H1 (cell line): ENCODE measurements at regions not wholly inside any gene's neighbourhood (a gene's known extent, or its start where the extent isn't known, plus 50 kb on each side); places are given as distances from the start of the nearest gene placed in this dataset.

Experiments
- BACH1 ChIP-seq: IDR thresholded peaks from 2 replicates; pipeline ENCODE4 v1.6.1; 2012; ENCODE audit warnings: low read length, improper control_type of control experiment
- BRCA1 ChIP-seq: IDR thresholded peaks from 2 replicates; pipeline ENCODE4 v1.6.1; 2012; ENCODE audit warnings: low read depth, low read length, improper control_type of control experiment
- CHD7 ChIP-seq: fragments of 300-600 bp; sonication (generic); IDR thresholded peaks from 2 replicates; pipeline ENCODE4 v1.7.1; 2012; ENCODE audit warnings: low read length, moderate library complexity, mild to moderate bottlenecking, inconsistent platforms; ENCODE audit not compliant: insufficient replicate concordance
- EZH2 ChIP-seq: fragments of 200-600 bp; sonication (generic); IDR thresholded peaks from 2 replicates; pipeline ENCODE4 v1.7.1; 2012; ENCODE audit warnings: low read depth, mild to moderate bottlenecking, moderate library complexity, low read length, inconsistent platforms; ENCODE audit not compliant: severe bottlenecking
- NANOG ChIP-seq: IDR thresholded peaks from 2 replicates; pipeline ENCODE4 v1.6.1; 2011; ENCODE audit warnings: low read length, low read depth, mild to moderate bottlenecking, inconsistent platforms; ENCODE audit not compliant: insufficient read depth, poor library complexity, severe bottlenecking
- RBBP5 ChIP-seq: IDR thresholded peaks from 2 replicates; pipeline ENCODE4 v1.7.1; 2012; ENCODE audit warnings: low read depth, mild to moderate bottlenecking, inconsistent platforms, low read length, moderate library complexity, borderline replicate concordance

GRCh38 chr13:99124046-99124400 is 76.6 kb upstream of the UBAC2 start (continued):
- TF ChIP-seq NANOG, result no peak
- TF ChIP-seq BACH1, result no peak
- TF ChIP-seq EZH2, result no peak
- no peak for TF ChIP-seq CHD7
- no peak for TF ChIP-seq RBBP5
- TF ChIP-seq BRCA1, result no peak
- TF ChIP-seq, all 59 proteins: peak for 0
